Fibroblast of pulmonary artery (primary cell): ENCODE measurements at regions not wholly inside any gene's neighbourhood (a gene's known extent, or its start where the extent isn't known, plus 50 kb on each side); places are given as distances from the start of the nearest gene placed in this dataset.
"Not testable (repeated sequence)": the region's sequence is repeated elsewhere in the genome, so short reads cannot be mapped to it uniquely, and the experiment has no call there.

Source experiments
- DNase-seq: peaks from one replicate; pipeline ENCODE4 v3.0.0-alpha.2; 2010; ENCODE audit warnings: low read depth
- H3K4me3 ChIP-seq: replicated peaks from 2 replicates; pipeline ENCODE4 v1.5.1; 2011; ENCODE audit warnings: low read depth, mild to moderate bottlenecking, control low read depth, low read length, moderate library complexity
- CTCF ChIP-seq: IDR thresholded peaks from 2 replicates; pipeline ENCODE4 v1.5.1; 2011; ENCODE audit warnings: mild to moderate bottlenecking, control low read depth, low read length, inconsistent platforms; ENCODE audit errors: missing control alignments

- no peak for DNase-seq
- no peak for TF ChIP-seq CTCF
- H3K4me3 ChIP-seq, result no peak overlapping the region
Measured at GRCh38 chr2:3105814-3106569, 271.6 kb downstream of the EIPR1 start.

GRCh38 chr2:3104958-3105813 lies 272.4 kb downstream of the EIPR1 start:
- not testable (repeated sequence) for DNase-seq, H3K4me3 ChIP-seq

- no peak for DNase-seq
- no peak overlapping the region for H3K4me3 ChIP-seq
- TF ChIP-seq CTCF, result no peak
Measured at GRCh38 chr2:3104261-3104660, 273.4 kb downstream of the EIPR1 start.

- TF ChIP-seq CTCF, result no peak
- no peak overlapping the region for H3K4me3 ChIP-seq
- DNase-seq, result no peak
Measured at GRCh38 chr2:3102922-3103569, 274.6 kb downstream of the EIPR1 start.

- H3K4me3 ChIP-seq, result no peak overlapping the region
- no peak for TF ChIP-seq CTCF
- no peak for DNase-seq
Measured at GRCh38 chr2:3102081-3102921, 275.3 kb downstream of the EIPR1 start.

GRCh38 chr2:3101016-3101942 lies 276.3 kb downstream of the EIPR1 start:
- no peak for DNase-seq
- TF ChIP-seq CTCF, result no peak
- no peak overlapping the region for H3K4me3 ChIP-seq
